HepG2 (cell line): ENCODE measurements at regions not wholly inside any gene's neighbourhood (a gene's known extent, or its start where the extent isn't known, plus 50 kb on each side); places are given as distances from the start of the nearest gene placed in this dataset.

Experiments
- ATAC-seq: fragments of 200-7000 bp; cut with Tn5 transposase; 3 replicates; pipeline ENCODE4 v1.9.1; 2020; ENCODE audit warnings: mild to moderate bottlenecking, moderate library complexity
- BruUV-seq: library from RNA; stranded (reverse); fragments of 400-500 nt; replicated peaks from 2 replicates; lab custom pipeline; 2021; lab: Mats Ljungman, UMichigan
- CTCF ChIA-PET: fragments of 300-600 bp; formaldehyde crosslinking; extraction: SDS; loops from one replicate; lab custom pipeline; 2021; ENCODE audit warnings: low total read pairs, inconsistent platforms, low intra/inter-chr PET ratio; lab: Yijun Ruan, JAX
- POLR2A ChIA-PET: fragments of 350-600 bp; sonication (Branson Sonifier 250); formaldehyde crosslinking; loops from one replicate; lab custom pipeline; 2020; ENCODE audit warnings: antibody characterized with exemption, inconsistent platforms; lab: Yijun Ruan, JAX
- DNase-seq: peaks from one replicate; pipeline ENCODE4 v3.0.0-alpha.2; 2015; ENCODE audit warnings: low spot score
- FAIRE-seq: peaks from 3 replicates; lab custom pipeline; 2011; peaks lifted over from hg19 to GRCh38; lab: Jason Lieb, UNC
- H2AFZ ChIP-seq: one replicate; pipeline ENCODE4 v1.6.1; 2011; ENCODE audit warnings: low read length, inconsistent platforms
- H3K27ac ChIP-seq: fragments of 300-600 bp; 3 replicates; pipeline ENCODE4 v1.8.0; 2011; ENCODE audit warnings: mixed run types, mild to moderate bottlenecking, mixed read lengths, low read length, inconsistent platforms; ENCODE audit not compliant: insufficient read depth; ENCODE audit errors: extremely low read length
- H3K27me3 ChIP-seq, 2 experiments: fragments of 200-600 bp in 1 of 2; 2 replicates in 1 of 2; 3 replicates in 1 of 2; pipeline versions ENCODE4 v1.6.0 to v1.8.0; 2011; ENCODE audit warnings: low read length in 2 of 2, mild to moderate bottlenecking in 2 of 2, moderate library complexity in 2 of 2, inconsistent platforms in 1 of 2; ENCODE audit not compliant: insufficient read depth in 2 of 2, control insufficient read depth in 1 of 2
- H3K36me3 ChIP-seq, 2 experiments: fragments of 200-600 bp in 1 of 2; replicated peaks in 1 of 2; 2 replicates in 1 of 2; 3 replicates in 1 of 2; pipeline versions ENCODE4 v1.5.1 to v1.8.0; 2011; ENCODE audit warnings: low read length in 2 of 2, inconsistent platforms in 1 of 2; ENCODE audit not compliant: insufficient read depth in 2 of 2, control insufficient read depth in 1 of 2
- H3K4me1 ChIP-seq: 2 replicates; pipeline ENCODE4 v1.5.1; 2012; ENCODE audit warnings: low read length, inconsistent platforms; ENCODE audit not compliant: insufficient read depth
- H3K4me2 ChIP-seq: 2 replicates; pipeline ENCODE4 v1.6.0; 2011; ENCODE audit warnings: low read depth, low read length, inconsistent platforms
- H3K4me3 ChIP-seq, 3 experiments: fragments of 200-600 bp in 1 of 3; sonication (generic), shearing (Covaris generic) in 1 of 3; replicated peaks in 1 of 3; 2 replicates each; pipeline ENCODE4 v1.5.1; 2011 to 2016; ENCODE audit warnings: low read length in 3 of 3, inconsistent platforms in 2 of 3, low read depth in 2 of 3, mild to moderate bottlenecking in 2 of 3, control low read depth in 1 of 3, mixed read lengths in 1 of 3; ENCODE audit not compliant: insufficient read depth in 1 of 3
- H3K79me2 ChIP-seq: one replicate; pipeline ENCODE4 v1.6.1; 2011; ENCODE audit warnings: low read length, inconsistent platforms; ENCODE audit not compliant: insufficient read depth
- H3K9ac ChIP-seq: 2 replicates; pipeline ENCODE4 v1.6.0; 2011; ENCODE audit warnings: mild to moderate bottlenecking, low read depth, low read length, inconsistent platforms; ENCODE audit not compliant: insufficient read depth
- H3K9me3 ChIP-seq: 2 replicates; pipeline ENCODE4 v1.5.1; 2012; ENCODE audit warnings: mild to moderate bottlenecking, low read length
- H4K20me1 ChIP-seq: 2 replicates; pipeline ENCODE4 v1.6.0; 2011; ENCODE audit warnings: inconsistent platforms, mild to moderate bottlenecking, low read length, moderate library complexity; ENCODE audit not compliant: insufficient read depth
- ARNT2 ChIP-seq: sonication (generic); formaldehyde crosslinking; IDR thresholded peaks from 2 replicates; pipeline ENCODE4 v1.8.0; 2022; ENCODE audit warnings: mild to moderate bottlenecking, low read depth, missing genetic modification reagents, moderate library complexity
- CTCF ChIP-seq: sonication (generic); formaldehyde crosslinking; IDR thresholded peaks from 2 replicates; pipeline ENCODE4 v1.5.0; 2020; ENCODE audit warnings: mild to moderate bottlenecking, missing genetic modification reagents, moderate library complexity
- GATAD2A ChIP-seq: IDR thresholded peaks from 2 replicates; pipeline ENCODE4 v1.6.1; 2016
- GTF2F1 ChIP-seq: fragments of 150-350 bp; IDR thresholded peaks from 2 replicates; pipeline ENCODE4 v1.6.1; 2014; ENCODE audit warnings: low read length
- ISL2 ChIP-seq: sonication (generic); formaldehyde crosslinking; IDR thresholded peaks from 2 replicates; pipeline ENCODE4 v1.5.0; 2020; ENCODE audit warnings: missing genetic modification reagents
- MAFG ChIP-seq: sonication (generic); formaldehyde crosslinking; IDR thresholded peaks from 2 replicates; pipeline ENCODE4 v1.5.1; 2020; ENCODE audit warnings: mild to moderate bottlenecking, missing genetic modification reagents
- NRL ChIP-seq: sonication (generic); formaldehyde crosslinking; IDR thresholded peaks from 2 replicates; pipeline ENCODE4 v1.5.0; 2020; ENCODE audit warnings: missing genetic modification reagents, mild to moderate bottlenecking, moderate library complexity, borderline replicate concordance
- PAF1 ChIP-seq: IDR thresholded peaks from 2 replicates; pipeline ENCODE4 v1.6.1; 2016; ENCODE audit warnings: missing genetic modification reagents, missing compliant biosample characterization
- PHF21A ChIP-seq: sonication (generic); formaldehyde crosslinking; IDR thresholded peaks from 2 replicates; pipeline ENCODE4 v1.5.0; 2020; ENCODE audit warnings: mild to moderate bottlenecking, missing genetic modification reagents
- RFX5 ChIP-seq: IDR thresholded peaks from 2 replicates; pipeline ENCODE4 v1.6.1; 2011; ENCODE audit warnings: low read depth, low read length, improper control_type of control experiment
- RNF2 ChIP-seq: fragments of 450-650 bp; conservative IDR thresholded peaks from 2 replicates; pipeline ENCODE4 v1.6.1; 2016; ENCODE audit warnings: low read depth
- TAF1 ChIP-seq: sonication (generic); formaldehyde crosslinking; IDR thresholded peaks from 2 replicates; pipeline ENCODE4 v1.4.0; 2020; ENCODE audit warnings: missing genetic modification reagents
- ZFP36L1 ChIP-seq: sonication (generic); formaldehyde crosslinking; IDR thresholded peaks from 2 replicates; pipeline ENCODE4 v1.8.0; 2022; ENCODE audit warnings: mild to moderate bottlenecking, missing genetic modification reagents, moderate library complexity
- ZNF543 ChIP-seq: sonication (generic); formaldehyde crosslinking; IDR thresholded peaks from 2 replicates; pipeline ENCODE4 v1.4.0; 2020; ENCODE audit warnings: mild to moderate bottlenecking, missing genetic modification reagents
- ZNF558 ChIP-seq: sonication (generic); formaldehyde crosslinking; IDR thresholded peaks from 2 replicates; pipeline ENCODE4 v1.9.0; 2022; ENCODE audit warnings: mild to moderate bottlenecking, missing genetic modification reagents, borderline replicate concordance
- ZNF883 ChIP-seq: sonication (generic); formaldehyde crosslinking; IDR thresholded peaks from 2 replicates; pipeline ENCODE4 v1.5.1; 2020; ENCODE audit warnings: mild to moderate bottlenecking, missing genetic modification reagents; ENCODE audit errors: not compliant biosample characterization
- WGBS: methylation state at CpG from one replicate; pipeline ENCODE4 v1.1.6; 2017; ENCODE audit warnings: low lambda C conversion rate; 5-methylcytosine and 5-hydroxymethylcytosine counted together
- in situ Hi-C: cut with HindIII; loops from 2 replicates; pipeline ENCODE4 v1.10.0; 2017; ENCODE audit warnings: low pct_unique_long_range_greater_than_20kb; ENCODE audit not compliant: extremely low pct_ligation_motif_present
- intact Hi-C: fragments of 100-400 bp; cut with micrococcal nuclease; formaldehyde crosslinking; loops from one replicate; pipeline ENCODE4 v1.10.0; 2022; ENCODE audit not compliant: unreplicated experiment

- no peak for TF ChIP-seq ARNT2 (CRISPR knock-in tag)
- TF ChIP-seq ISL2 (CRISPR knock-in tag), result no peak
- no peak for TF ChIP-seq PHF21A (CRISPR knock-in tag)
- no peak for TF ChIP-seq ZNF883 (CRISPR knock-in tag)
- TF ChIP-seq NRL (CRISPR knock-in tag), result no peak
- no peak for TF ChIP-seq RNF2
- TF ChIP-seq GATAD2A, result no peak
- TF ChIP-seq MAFG (CRISPR knock-in tag), result no peak
These were observed 591.6 kb upstream of the AGTR1 start (continued) for GRCh38 chr3:148106062-148106461.

- no peak overlapping the region for H3K4me2 ChIP-seq
- no peaks in the 10 kb centered on the region for H3K27me3 ChIP-seq
- H3K4me3 ChIP-seq, result no peak overlapping the region
- no peak overlapping the region for H3K9ac ChIP-seq
- H3K27ac ChIP-seq, result no peak overlapping the region
- ATAC-seq (no peak), DNase-seq (no peak), FAIRE-seq (no peak)
- H3K4me1 ChIP-seq, result no peaks in the 10 kb centered on the region
- H4K20me1 ChIP-seq, result no peaks in the 10 kb centered on the region
- no TSS peak for BruUV-seq
- WGBS, result 1% methylated on average over 2 of the region's 2 CpGs
- in situ Hi-C loops, result no loop called here
- no peaks in the 10 kb centered on the region for H3K79me2 ChIP-seq
- no peak for TF ChIP-seq TAF1
- no peaks in the 10 kb centered on the region for H3K36me3 ChIP-seq
- POLR2A ChIA-PET, result no interaction called here
- no peak overlapping the region for H2AFZ ChIP-seq
- H3K9me3 ChIP-seq, result no peaks in the 10 kb centered on the region
- intact Hi-C loops, result no loop called here
- CTCF ChIA-PET, result no interaction called here
These were observed 570.7 kb upstream of the AGTR1 start for GRCh38 chr3:148126956-148127355.

GRCh38 chr3:148128136-148128535, 569.6 kb upstream of the AGTR1 start:
- Histone ChIP-seq H3K27ac (no peak overlapping the region), H3K79me2 (no peaks in the 10 kb centered on the region), H3K4me3 (no peak overlapping the region), H3K27me3 (no peaks in the 10 kb centered on the region), H2AFZ (no peak overlapping the region), H3K9me3 (no peaks in the 10 kb centered on the region), H4K20me1 (no peaks in the 10 kb centered on the region), H3K4me1 (no peaks in the 10 kb centered on the region), H3K9ac (no peak overlapping the region), H3K4me2 (no peak overlapping the region), H3K36me3 (no peaks in the 10 kb centered on the region)
- DNase-seq, result no peak
- WGBS, result 8% methylated on average over 3 of the region's 3 CpGs
- in situ Hi-C loops (no loop called here), intact Hi-C loops (no loop called here)
- no TSS peak for BruUV-seq
- no peak for ATAC-seq
- CTCF ChIA-PET, result no interaction called here
- POLR2A ChIA-PET, result no interaction called here
- no peak for FAIRE-seq
- no peak for TF ChIP-seq GTF2F1
- TF ChIP-seq ZNF558 (CRISPR knock-in tag), result no peak
- no peak for TF ChIP-seq RFX5
- peak; percentile 20; the same call in 1 of the 2 replicates for TF ChIP-seq CTCF (CRISPR knock-in tag)
- no peak for TF ChIP-seq PAF1 (CRISPR knock-in tag)
- no peak for TF ChIP-seq ZNF543 (CRISPR knock-in tag)
- no peak for TF ChIP-seq ZFP36L1 (CRISPR knock-in tag)
